ENCODE measurements at regions not wholly inside any gene's neighbourhood (a gene's known extent, or its start where the extent isn't known, plus 50 kb on each side); places are given as distances from the start of the nearest gene placed in this dataset.
"Not testable (repeated sequence)": the region's sequence is repeated elsewhere in the genome, so short reads cannot be mapped to it uniquely, and the experiment has no call there.

- no peaks in the 10 kb centered on the region for H3K9me3 Mint-ChIP-seq (ENCODE audit: unreplicated experiment)
- H3K4me1 Mint-ChIP-seq (ENCODE audit: unreplicated experiment), result no peaks in the 10 kb centered on the region
- no peak overlapping the region for H3K27ac Mint-ChIP-seq (ENCODE audit: unreplicated experiment)
- H3K27me3 Mint-ChIP-seq (ENCODE audit: unreplicated experiment), result peaks cover 57% of the 10 kb centered on the region
- TF ChIP-seq CTCF (IDR thresholded peaks at IDR 0.05), result peak; percentile 86
- peaks cover 3% of the 10 kb centered on the region for H3K36me3 Mint-ChIP-seq (ENCODE audit: unreplicated experiment)
- H3K4me3 Mint-ChIP-seq (ENCODE audit: unreplicated experiment), result no peak overlapping the region
- no peak for DNase-seq (ENCODE audit: extremely low spot score, unreplicated experiment)
Measured at GRCh38 chr10:57657164-57657765, 610.4 kb downstream of the IPMK start.

GRCh38 chr10:57654856-57655255 is 612.8 kb downstream of the IPMK start:
- Mint-ChIP-seq H3K4me1 (ENCODE audit: unreplicated experiment) (no peaks in the 10 kb centered on the region), H3K9me3 (ENCODE audit: unreplicated experiment) (peaks cover 6% of the 10 kb centered on the region), H3K4me3 (ENCODE audit: unreplicated experiment) (no peak overlapping the region), H3K27me3 (ENCODE audit: unreplicated experiment) (peaks cover 72% of the 10 kb centered on the region), H3K36me3 (ENCODE audit: unreplicated experiment) (no peaks in the 10 kb centered on the region), H3K27ac (ENCODE audit: unreplicated experiment) (no peak overlapping the region)
- TF ChIP-seq CTCF (IDR thresholded peaks at IDR 0.05), result no peak
- no peak for DNase-seq (ENCODE audit: extremely low spot score, unreplicated experiment)

GRCh38 chr10:57645108-57645507 is 622.6 kb downstream of the IPMK start:
- not testable (repeated sequence) for H3K4me3 Mint-ChIP-seq (ENCODE audit: unreplicated experiment); H3K9me3 Mint-ChIP-seq (ENCODE audit: unreplicated experiment); H3K4me1 Mint-ChIP-seq (ENCODE audit: unreplicated experiment); DNase-seq (ENCODE audit: extremely low spot score, unreplicated experiment); H3K36me3 Mint-ChIP-seq (ENCODE audit: unreplicated experiment); H3K27ac Mint-ChIP-seq (ENCODE audit: unreplicated experiment)
- peaks cover 18% of the 10 kb centered on the region for H3K27me3 Mint-ChIP-seq (ENCODE audit: unreplicated experiment)

- TF ChIP-seq CTCF (IDR thresholded peaks at IDR 0.05), result no peak
- peaks cover 17% of the 10 kb centered on the region for H3K27me3 Mint-ChIP-seq (ENCODE audit: unreplicated experiment)
- no peaks in the 10 kb centered on the region for H3K36me3 Mint-ChIP-seq (ENCODE audit: unreplicated experiment)
Measured at GRCh38 chr10:57638411-57638810, 629.3 kb downstream of the IPMK start.

GRCh38 chr10:57628592-57629284 is 639.0 kb downstream of the IPMK start:
- no peak for TF ChIP-seq CTCF (IDR thresholded peaks at IDR 0.05)
- Mint-ChIP-seq H3K9me3 (ENCODE audit: unreplicated experiment) (no peaks in the 10 kb centered on the region), H3K4me1 (ENCODE audit: unreplicated experiment) (no peaks in the 10 kb centered on the region), H3K36me3 (ENCODE audit: unreplicated experiment) (no peaks in the 10 kb centered on the region), H3K27me3 (ENCODE audit: unreplicated experiment) (peaks cover 24% of the 10 kb centered on the region), H3K27ac (ENCODE audit: unreplicated experiment) (no peak overlapping the region), H3K4me3 (ENCODE audit: unreplicated experiment) (no peak overlapping the region)
- no peak for DNase-seq (ENCODE audit: extremely low spot score, unreplicated experiment)

More at GRCh38 chr10:57638411-57638810, 629.3 kb downstream of the IPMK start:
- Mint-ChIP-seq H3K4me3 (ENCODE audit: unreplicated experiment) (no peak overlapping the region), H3K27ac (ENCODE audit: unreplicated experiment) (no peak overlapping the region), H3K4me1 (ENCODE audit: unreplicated experiment) (no peaks in the 10 kb centered on the region), H3K9me3 (ENCODE audit: unreplicated experiment) (no peaks in the 10 kb centered on the region)
- no peak for DNase-seq (ENCODE audit: extremely low spot score, unreplicated experiment)

All from osteocyte (in vitro differentiated cells).